ENCODE measurements at regions not wholly inside any gene's neighbourhood (a gene's known extent, or its start where the extent isn't known, plus 50 kb on each side); places are given as distances from the start of the nearest gene placed in this dataset.

- Histone ChIP-seq H2AK5ac (ENCODE audit: low read length) (no peak overlapping the region), H3K14ac (ENCODE audit: low read length) (no peak overlapping the region), H3K4me1 (ENCODE audit: control insufficient read depth in 1 of 2, insufficient read depth in 2 of 2, low read length in 2 of 2) (no peaks in the 10 kb centered on the region), H3K36me3 (ENCODE audit: control insufficient read depth in 1 of 2, insufficient read depth in 2 of 2, low read length in 2 of 2) (no peaks in the 10 kb centered on the region), H3K9ac (ENCODE audit: low read length) (no peak overlapping the region), H4K91ac (ENCODE audit: low read depth, low read length) (no peak overlapping the region), H3K27me3 (ENCODE audit: insufficient read depth, low read length) (no peaks in the 10 kb centered on the region), H3K23ac (ENCODE audit: low read length) (no peak overlapping the region), H3K4me2 (ENCODE audit: low read length) (no peak overlapping the region), H4K8ac (ENCODE audit: low read depth, low read length) (no peak overlapping the region), H2BK5ac (ENCODE audit: low read depth, low read length, poor library complexity) (no peak overlapping the region), H3K4ac (ENCODE audit: low read depth, low read length) (no peak overlapping the region), H3K27ac (ENCODE audit: low read depth, low read length) (no peak overlapping the region), H3K18ac (ENCODE audit: low read length) (no peak overlapping the region), H2AFZ (ENCODE audit: insufficient read depth, low read length, poor library complexity) (no peak overlapping the region), H3K79me1 (ENCODE audit: low read length) (no peaks in the 10 kb centered on the region), H3K79me2 (ENCODE audit: control insufficient read depth, insufficient read depth, low read length, poor library complexity) (no peaks in the 10 kb centered on the region), H3K4me3 (ENCODE audit: low read depth, low read length) (no peak overlapping the region), H3K9me3 (ENCODE audit: insufficient read depth, low read depth, low read length) (peaks cover 1% of the 10 kb centered on the region), H4K12ac (ENCODE audit: low read depth, low read length) (no peak overlapping the region), H2BK12ac (ENCODE audit: low read length) (no peak overlapping the region), H2BK120ac (ENCODE audit: insufficient read depth, low read length, poor library complexity) (no peak overlapping the region)
- no peak for DNase-seq
- no CpG with 5 or more reads among the region's 17 CpGs for WGBS (ENCODE audit: extremely low coverage, insufficient coverage, insufficient read length)
Observed at GRCh38 chr14:43141636-43142191, 1365.4 kb downstream of the FSCB start.

DNA sequence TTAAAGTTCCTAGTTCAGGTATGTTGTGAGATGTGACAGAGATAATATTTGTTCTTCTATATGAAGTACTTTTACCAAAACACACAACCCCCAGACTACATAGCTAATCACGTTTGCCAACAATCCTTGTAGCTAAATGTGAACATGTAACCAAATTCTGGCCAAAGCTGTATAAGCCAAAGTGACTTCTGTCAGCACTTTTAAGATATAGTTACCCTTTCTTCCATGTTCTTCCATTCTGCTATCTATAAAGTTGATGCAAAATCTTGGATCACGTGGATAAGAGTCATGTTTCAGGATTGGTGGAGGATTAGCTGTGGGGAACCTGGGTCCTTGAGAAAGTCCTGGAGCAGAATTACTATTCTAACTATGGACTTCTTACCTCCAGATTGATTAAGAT lies 1366.6 kb downstream of the FSCB start:
- DNase-seq = no peak
- H2AFZ ChIP-seq (ENCODE audit: insufficient read depth, low read length, poor library complexity) = no peak overlapping the region
- no peak overlapping the region for H3K4me3 ChIP-seq (ENCODE audit: low read depth, low read length)
- no peaks in the 10 kb centered on the region for H3K27me3 ChIP-seq (ENCODE audit: insufficient read depth, low read length)
- no peaks in the 10 kb centered on the region for H3K79me1 ChIP-seq (ENCODE audit: low read length)
- no peak overlapping the region for H2BK5ac ChIP-seq (ENCODE audit: low read depth, low read length, poor library complexity)
- H4K8ac ChIP-seq (ENCODE audit: low read depth, low read length) = no peak overlapping the region
- no peak overlapping the region for H3K23ac ChIP-seq (ENCODE audit: low read length)
- H3K9ac ChIP-seq (ENCODE audit: low read length) = no peak overlapping the region
- H4K12ac ChIP-seq (ENCODE audit: low read depth, low read length) = no peak overlapping the region
- H3K14ac ChIP-seq (ENCODE audit: low read length) = no peak overlapping the region
- H3K79me2 ChIP-seq (ENCODE audit: control insufficient read depth, insufficient read depth, low read length, poor library complexity) = no peaks in the 10 kb centered on the region
- H4K91ac ChIP-seq (ENCODE audit: low read depth, low read length) = no peak overlapping the region
- H3K36me3 ChIP-seq (ENCODE audit: control insufficient read depth in 1 of 2, insufficient read depth in 2 of 2, low read length in 2 of 2) = no peaks in the 10 kb centered on the region
- H3K4ac ChIP-seq (ENCODE audit: low read depth, low read length) = no peak overlapping the region
- no CpG with 5 or more reads among the region's 2 CpGs for WGBS (ENCODE audit: extremely low coverage, insufficient coverage, insufficient read length)
- H3K4me2 ChIP-seq (ENCODE audit: low read length) = no peak overlapping the region
- H3K9me3 ChIP-seq (ENCODE audit: insufficient read depth, low read depth, low read length) = peaks cover 10% of the 10 kb centered on the region
- no peak overlapping the region for H2AK5ac ChIP-seq (ENCODE audit: low read length)
- H2BK12ac ChIP-seq (ENCODE audit: low read length) = no peak overlapping the region
- no peaks in the 10 kb centered on the region for H3K4me1 ChIP-seq (ENCODE audit: control insufficient read depth in 1 of 2, insufficient read depth in 2 of 2, low read length in 2 of 2)
- no peak overlapping the region for H3K27ac ChIP-seq (ENCODE audit: low read depth, low read length)
- H3K18ac ChIP-seq (ENCODE audit: low read length) = no peak overlapping the region
- no peak overlapping the region for H2BK120ac ChIP-seq (ENCODE audit: insufficient read depth, low read length, poor library complexity)

GRCh38 chr14:43135877-43136411 lies 1371.1 kb downstream of the FSCB start:
- H2BK120ac ChIP-seq (ENCODE audit: insufficient read depth, low read length, poor library complexity) = no peak overlapping the region
- no peak overlapping the region for H2BK5ac ChIP-seq (ENCODE audit: low read depth, low read length, poor library complexity)
- no peaks in the 10 kb centered on the region for H3K79me1 ChIP-seq (ENCODE audit: low read length)
- no peak overlapping the region for H2AK5ac ChIP-seq (ENCODE audit: low read length)
- H3K9me3 ChIP-seq (ENCODE audit: insufficient read depth, low read depth, low read length) = peaks cover 11% of the 10 kb centered on the region
- no peak overlapping the region for H2BK12ac ChIP-seq (ENCODE audit: low read length)
- no peak overlapping the region for H3K4me2 ChIP-seq (ENCODE audit: low read length)
- no CpG with 5 or more reads among the region's 23 CpGs for WGBS (ENCODE audit: extremely low coverage, insufficient coverage, insufficient read length)
- no peak overlapping the region for H4K8ac ChIP-seq (ENCODE audit: low read depth, low read length)
- H4K91ac ChIP-seq (ENCODE audit: low read depth, low read length) = no peak overlapping the region
- H3K18ac ChIP-seq (ENCODE audit: low read length) = no peak overlapping the region
- H3K14ac ChIP-seq (ENCODE audit: low read length) = no peak overlapping the region
- no peak overlapping the region for H3K4ac ChIP-seq (ENCODE audit: low read depth, low read length)
- H3K23ac ChIP-seq (ENCODE audit: low read length) = no peak overlapping the region
- no peak overlapping the region for H4K12ac ChIP-seq (ENCODE audit: low read depth, low read length)
- H2AFZ ChIP-seq (ENCODE audit: insufficient read depth, low read length, poor library complexity) = no peak overlapping the region
- no peaks in the 10 kb centered on the region for H3K79me2 ChIP-seq (ENCODE audit: control insufficient read depth, insufficient read depth, low read length, poor library complexity)
- no peaks in the 10 kb centered on the region for H3K27me3 ChIP-seq (ENCODE audit: insufficient read depth, low read length)
- H3K27ac ChIP-seq (ENCODE audit: low read depth, low read length) = no peak overlapping the region
- H3K36me3 ChIP-seq (ENCODE audit: control insufficient read depth in 1 of 2, insufficient read depth in 2 of 2, low read length in 2 of 2) = no peaks in the 10 kb centered on the region
- H3K4me1 ChIP-seq (ENCODE audit: control insufficient read depth in 1 of 2, insufficient read depth in 2 of 2, low read length in 2 of 2) = no peaks in the 10 kb centered on the region
- H3K4me3 ChIP-seq (ENCODE audit: low read depth, low read length) = no peak overlapping the region
- no peak overlapping the region for H3K9ac ChIP-seq (ENCODE audit: low read length)
- no peak for DNase-seq

DNA sequence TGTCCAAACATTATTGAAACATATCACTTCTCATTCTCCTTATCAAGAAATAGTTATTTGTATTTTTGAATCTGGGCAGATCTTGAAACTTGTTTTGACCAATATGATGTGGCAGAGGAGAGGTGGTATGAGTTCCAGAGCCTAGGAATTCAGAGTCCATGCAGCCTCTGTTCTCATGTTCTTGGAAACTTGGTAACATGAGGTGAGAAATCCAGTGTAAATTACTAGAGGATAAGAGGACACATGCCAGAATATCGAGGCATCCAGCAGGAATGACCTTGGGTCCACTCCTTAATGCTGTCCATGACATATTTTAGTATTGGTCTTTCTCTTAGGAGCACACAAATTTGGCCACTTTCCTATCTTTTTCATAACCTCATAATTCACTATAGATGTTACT lies 1374.6 kb downstream of the FSCB start:
- Histone ChIP-seq H3K9ac (ENCODE audit: low read length) (no peak overlapping the region), H2AK5ac (ENCODE audit: low read length) (no peak overlapping the region), H2BK5ac (ENCODE audit: low read depth, low read length, poor library complexity) (no peak overlapping the region), H2BK120ac (ENCODE audit: insufficient read depth, low read length, poor library complexity) (no peak overlapping the region), H2BK12ac (ENCODE audit: low read length) (no peak overlapping the region), H3K9me3 (ENCODE audit: insufficient read depth, low read depth, low read length) (peaks cover 11% of the 10 kb centered on the region), H3K18ac (ENCODE audit: low read length) (no peak overlapping the region), H3K36me3 (ENCODE audit: control insufficient read depth in 1 of 2, insufficient read depth in 2 of 2, low read length in 2 of 2) (no peaks in the 10 kb centered on the region), H4K91ac (ENCODE audit: low read depth, low read length) (no peak overlapping the region), H3K4me3 (ENCODE audit: low read depth, low read length) (no peak overlapping the region), H3K27ac (ENCODE audit: low read depth, low read length) (no peak overlapping the region), H3K14ac (ENCODE audit: low read length) (no peak overlapping the region), H2AFZ (ENCODE audit: insufficient read depth, low read length, poor library complexity) (no peak overlapping the region), H3K4me2 (ENCODE audit: low read length) (no peak overlapping the region), H3K23ac (ENCODE audit: low read length) (no peak overlapping the region), H3K4me1 (ENCODE audit: control insufficient read depth in 1 of 2, insufficient read depth in 2 of 2, low read length in 2 of 2) (no peaks in the 10 kb centered on the region), H3K4ac (ENCODE audit: low read depth, low read length) (no peak overlapping the region), H3K79me1 (ENCODE audit: low read length) (no peaks in the 10 kb centered on the region), H3K27me3 (ENCODE audit: insufficient read depth, low read length) (no peaks in the 10 kb centered on the region), H4K12ac (ENCODE audit: low read depth, low read length) (no peak overlapping the region), H3K79me2 (ENCODE audit: control insufficient read depth, insufficient read depth, low read length, poor library complexity) (no peaks in the 10 kb centered on the region), H4K8ac (ENCODE audit: low read depth, low read length) (no peak overlapping the region)
- no CpG with 5 or more reads among the region's 1 CpG for WGBS (ENCODE audit: extremely low coverage, insufficient coverage, insufficient read length)
- DNase-seq = no peak
